ENCODE measurements at regions not wholly inside any gene's neighbourhood (a gene's known extent, or its start where the extent isn't known, plus 50 kb on each side); places are given as distances from the start of the nearest gene placed in this dataset.
A peak's percentile ranks its signal among the peaks of the same experiment; 100 is the strongest.

- no CpG with 5 or more reads among the region's 2 CpGs for WGBS (ENCODE audit: extremely low coverage, insufficient coverage, low lambda C conversion rate)
- Histone ChIP-seq H3K79me1 (ENCODE audit: low read length) (no peaks in the 10 kb centered on the region), H3K27me3 (ENCODE audit: insufficient read depth, low read length, poor library complexity) (no peaks in the 10 kb centered on the region), H3K4ac (ENCODE audit: low read depth, low read length) (no peak overlapping the region), H2BK5ac (ENCODE audit: low read length) (no peak overlapping the region), H4K5ac (ENCODE audit: low read length) (no peak overlapping the region), H3K4me2 (ENCODE audit: low read length) (no peak overlapping the region), H3K79me2 (ENCODE audit: control insufficient read depth, insufficient read depth, low read length) (no peaks in the 10 kb centered on the region), H3K56ac (ENCODE audit: low read length) (no peak overlapping the region), H4K8ac (ENCODE audit: low read depth, low read length) (no peak overlapping the region), H2AK5ac (ENCODE audit: low read length) (no peak overlapping the region), H3K36me3 (ENCODE audit: control insufficient read depth, insufficient read depth, low read length) (no peaks in the 10 kb centered on the region), H3K27ac (ENCODE audit: low read depth, low read length) (no peak overlapping the region), H2BK120ac (ENCODE audit: low read depth, low read length) (no peak overlapping the region), H3K9ac (ENCODE audit: low read length) (no peak overlapping the region), H2BK15ac (replicated peaks; ENCODE audit: low read depth) (no peak overlapping the region), H3K4me3 (ENCODE audit: low read length) (no peak overlapping the region), H3K4me1 (ENCODE audit: control insufficient read depth, low read depth, low read length) (no peaks in the 10 kb centered on the region), H3K23ac (ENCODE audit: low read length) (no peak overlapping the region), H3K18ac (ENCODE audit: low read length) (no peak overlapping the region)
- no peak for DNase-seq
Measured at GRCh38 chr7:109190766-109191398, 621.2 kb downstream of the DNAJB9 start.

DNA sequence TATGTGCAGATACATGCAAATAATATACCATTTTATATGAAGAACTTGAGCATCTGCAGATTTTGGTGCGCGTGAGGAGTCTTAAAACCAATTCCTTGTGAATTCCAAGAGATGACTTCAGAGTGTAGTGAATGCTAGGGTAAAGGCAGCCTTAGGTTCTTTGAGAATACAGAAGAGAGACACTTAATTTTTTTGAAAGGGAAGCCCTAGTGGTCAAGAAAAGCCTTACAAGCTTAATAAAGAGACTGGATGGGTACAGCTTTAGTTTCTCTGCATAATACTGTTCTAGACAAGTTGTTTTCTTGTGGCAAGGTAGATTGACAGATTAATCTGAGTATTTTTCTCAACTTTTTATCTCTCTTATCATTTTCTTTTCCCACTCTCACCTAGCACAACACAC lies 636.5 kb downstream of the DNAJB9 start:
- no peak overlapping the region for H2AK5ac ChIP-seq (ENCODE audit: low read length)
- H3K56ac ChIP-seq (ENCODE audit: low read length) = no peak overlapping the region
- peak; percentile 2 for DNase-seq
- no CpG with 5 or more reads among the region's 2 CpGs for WGBS (ENCODE audit: extremely low coverage, insufficient coverage, low lambda C conversion rate)
- H3K18ac ChIP-seq (ENCODE audit: low read length) = no peak overlapping the region
- no peak overlapping the region for H4K8ac ChIP-seq (ENCODE audit: low read depth, low read length)
- H3K23ac ChIP-seq (ENCODE audit: low read length) = no peak overlapping the region
- no peak overlapping the region for H2BK120ac ChIP-seq (ENCODE audit: low read depth, low read length)
- H3K4me1 ChIP-seq (ENCODE audit: control insufficient read depth, low read depth, low read length) = no peaks in the 10 kb centered on the region
- H3K27ac ChIP-seq (ENCODE audit: low read depth, low read length) = no peak overlapping the region
- H2BK15ac ChIP-seq (replicated peaks; ENCODE audit: low read depth) = no peak overlapping the region
- H3K9ac ChIP-seq (ENCODE audit: low read length) = no peak overlapping the region
- H3K79me1 ChIP-seq (ENCODE audit: low read length) = no peaks in the 10 kb centered on the region
- no peak overlapping the region for H3K4me3 ChIP-seq (ENCODE audit: low read length)
- H3K27me3 ChIP-seq (ENCODE audit: insufficient read depth, low read length, poor library complexity) = no peaks in the 10 kb centered on the region
- H3K4me2 ChIP-seq (ENCODE audit: low read length) = no peak overlapping the region
- no peak overlapping the region for H2BK5ac ChIP-seq (ENCODE audit: low read length)
- H3K4ac ChIP-seq (ENCODE audit: low read depth, low read length) = no peak overlapping the region
- H3K36me3 ChIP-seq (ENCODE audit: control insufficient read depth, insufficient read depth, low read length) = no peaks in the 10 kb centered on the region
- H3K79me2 ChIP-seq (ENCODE audit: control insufficient read depth, insufficient read depth, low read length) = no peaks in the 10 kb centered on the region
- no peak overlapping the region for H4K5ac ChIP-seq (ENCODE audit: low read length)

DNA sequence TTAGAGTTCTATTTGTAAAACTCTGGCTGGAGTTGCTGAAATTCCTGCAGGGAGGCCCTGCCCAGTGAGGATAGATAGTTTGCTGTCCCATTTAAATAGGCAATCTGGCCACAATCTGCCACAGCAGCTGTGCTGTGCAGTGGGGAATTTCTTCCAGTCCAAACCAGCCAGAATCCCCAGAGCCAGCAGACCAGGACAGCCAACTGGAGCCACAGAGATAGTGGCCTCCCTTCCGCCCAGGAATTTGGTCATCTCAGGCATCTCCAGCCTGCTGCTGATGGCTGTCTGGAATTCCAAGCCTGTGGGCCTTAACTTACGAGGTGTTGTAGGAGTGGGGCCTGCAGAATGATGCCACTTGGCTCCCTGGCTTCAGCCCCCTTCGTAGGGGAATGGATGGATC lies 643.4 kb downstream of the DNAJB9 start:
- no peak overlapping the region for H3K4me2 ChIP-seq (ENCODE audit: low read length)
- H2BK5ac ChIP-seq (ENCODE audit: low read length) = no peak overlapping the region
- no peak overlapping the region for H3K56ac ChIP-seq (ENCODE audit: low read length)
- no peak overlapping the region for H4K8ac ChIP-seq (ENCODE audit: low read depth, low read length)
- no peak overlapping the region for H4K5ac ChIP-seq (ENCODE audit: low read length)
- no peak overlapping the region for H2BK15ac ChIP-seq (replicated peaks; ENCODE audit: low read depth)
- no peak overlapping the region for H3K4ac ChIP-seq (ENCODE audit: low read depth, low read length)
- H3K9ac ChIP-seq (ENCODE audit: low read length) = no peak overlapping the region
- H3K4me3 ChIP-seq (ENCODE audit: low read length) = no peak overlapping the region
- H3K27ac ChIP-seq (ENCODE audit: low read depth, low read length) = no peak overlapping the region
- no peaks in the 10 kb centered on the region for H3K79me1 ChIP-seq (ENCODE audit: low read length)
- H3K4me1 ChIP-seq (ENCODE audit: control insufficient read depth, low read depth, low read length) = no peaks in the 10 kb centered on the region
- peak; percentile 66 for DNase-seq
- H3K79me2 ChIP-seq (ENCODE audit: control insufficient read depth, insufficient read depth, low read length) = no peaks in the 10 kb centered on the region
- H2AK5ac ChIP-seq (ENCODE audit: low read length) = no peak overlapping the region
- no peak overlapping the region for H3K18ac ChIP-seq (ENCODE audit: low read length)
- H2BK120ac ChIP-seq (ENCODE audit: low read depth, low read length) = no peak overlapping the region
- no peak overlapping the region for H3K23ac ChIP-seq (ENCODE audit: low read length)
- WGBS (ENCODE audit: extremely low coverage, insufficient coverage, low lambda C conversion rate) = no CpG with 5 or more reads among the region's 3 CpGs
- H3K36me3 ChIP-seq (ENCODE audit: control insufficient read depth, insufficient read depth, low read length) = no peaks in the 10 kb centered on the region
- no peaks in the 10 kb centered on the region for H3K27me3 ChIP-seq (ENCODE audit: insufficient read depth, low read length, poor library complexity)

GRCh38 chr7:109215341-109215740 lies 645.7 kb downstream of the DNAJB9 start:
- no peak for DNase-seq
- Histone ChIP-seq H4K5ac (ENCODE audit: low read length) (no peak overlapping the region), H2BK120ac (ENCODE audit: low read depth, low read length) (no peak overlapping the region), H3K79me2 (ENCODE audit: control insufficient read depth, insufficient read depth, low read length) (no peaks in the 10 kb centered on the region), H3K4me3 (ENCODE audit: low read length) (no peak overlapping the region), H2BK5ac (ENCODE audit: low read length) (no peak overlapping the region), H3K9ac (ENCODE audit: low read length) (no peak overlapping the region), H3K18ac (ENCODE audit: low read length) (no peak overlapping the region), H3K56ac (ENCODE audit: low read length) (no peak overlapping the region), H2AK5ac (ENCODE audit: low read length) (no peak overlapping the region), H3K23ac (ENCODE audit: low read length) (no peak overlapping the region), H3K36me3 (ENCODE audit: control insufficient read depth, insufficient read depth, low read length) (no peaks in the 10 kb centered on the region), H4K8ac (ENCODE audit: low read depth, low read length) (no peak overlapping the region), H3K4me2 (ENCODE audit: low read length) (no peak overlapping the region), H3K27me3 (ENCODE audit: insufficient read depth, low read length, poor library complexity) (no peaks in the 10 kb centered on the region), H3K79me1 (ENCODE audit: low read length) (no peaks in the 10 kb centered on the region), H2BK15ac (replicated peaks; ENCODE audit: low read depth) (no peak overlapping the region), H3K27ac (ENCODE audit: low read depth, low read length) (no peak overlapping the region), H3K4me1 (ENCODE audit: control insufficient read depth, low read depth, low read length) (no peaks in the 10 kb centered on the region), H3K4ac (ENCODE audit: low read depth, low read length) (no peak overlapping the region)
- no CpG with 5 or more reads among the region's 3 CpGs for WGBS (ENCODE audit: extremely low coverage, insufficient coverage, low lambda C conversion rate)

DNA sequence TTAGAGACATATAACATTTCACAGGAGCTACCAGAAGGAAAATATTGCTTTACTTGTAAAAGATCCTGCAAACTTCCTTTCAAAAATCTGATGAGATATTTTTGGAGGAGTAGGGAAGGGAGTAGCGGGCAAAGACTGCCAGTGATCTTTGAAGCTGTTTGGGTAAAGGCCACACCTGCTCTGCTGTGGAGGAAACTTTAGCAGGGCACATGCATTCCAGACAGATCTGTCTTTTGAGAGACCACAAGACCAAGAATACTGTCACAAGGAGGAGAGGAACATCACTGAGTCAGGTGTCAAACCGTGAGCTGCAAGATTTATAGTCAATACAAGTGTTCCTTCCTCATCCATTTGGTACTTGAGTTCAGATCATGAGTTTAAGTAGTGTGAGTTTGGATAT lies 654.4 kb downstream of the DNAJB9 start:
- H3K18ac ChIP-seq (ENCODE audit: low read length) = no peak overlapping the region
- no CpG with 5 or more reads among the region's 2 CpGs for WGBS (ENCODE audit: extremely low coverage, insufficient coverage, low lambda C conversion rate)
- H4K8ac ChIP-seq (ENCODE audit: low read depth, low read length) = no peak overlapping the region
- no peaks in the 10 kb centered on the region for H3K79me1 ChIP-seq (ENCODE audit: low read length)
- H3K4me3 ChIP-seq (ENCODE audit: low read length) = no peak overlapping the region
- H3K23ac ChIP-seq (ENCODE audit: low read length) = no peak overlapping the region
- no peak overlapping the region for H3K9ac ChIP-seq (ENCODE audit: low read length)
- no peaks in the 10 kb centered on the region for H3K79me2 ChIP-seq (ENCODE audit: control insufficient read depth, insufficient read depth, low read length)
- no peaks in the 10 kb centered on the region for H3K36me3 ChIP-seq (ENCODE audit: control insufficient read depth, insufficient read depth, low read length)
- no peak overlapping the region for H2BK120ac ChIP-seq (ENCODE audit: low read depth, low read length)
- H3K4ac ChIP-seq (ENCODE audit: low read depth, low read length) = no peak overlapping the region
- H2BK5ac ChIP-seq (ENCODE audit: low read length) = no peak overlapping the region
- no peak overlapping the region for H2BK15ac ChIP-seq (replicated peaks; ENCODE audit: low read depth)
- no peak overlapping the region for H3K56ac ChIP-seq (ENCODE audit: low read length)
- H4K5ac ChIP-seq (ENCODE audit: low read length) = no peak overlapping the region
- no peak overlapping the region for H3K4me2 ChIP-seq (ENCODE audit: low read length)
- H2AK5ac ChIP-seq (ENCODE audit: low read length) = no peak overlapping the region
- H3K4me1 ChIP-seq (ENCODE audit: control insufficient read depth, low read depth, low read length) = no peaks in the 10 kb centered on the region
- DNase-seq = no peak
- H3K27me3 ChIP-seq (ENCODE audit: insufficient read depth, low read length, poor library complexity) = no peaks in the 10 kb centered on the region
- H3K27ac ChIP-seq (ENCODE audit: low read depth, low read length) = no peak overlapping the region

GRCh38 chr7:109226699-109227098 lies 657.0 kb downstream of the DNAJB9 start:
- no peak overlapping the region for H3K56ac ChIP-seq (ENCODE audit: low read length)
- no peak overlapping the region for H4K5ac ChIP-seq (ENCODE audit: low read length)
- no peak overlapping the region for H2BK5ac ChIP-seq (ENCODE audit: low read length)
- H3K23ac ChIP-seq (ENCODE audit: low read length) = no peak overlapping the region
- H3K4me2 ChIP-seq (ENCODE audit: low read length) = no peak overlapping the region
- no peak overlapping the region for H3K4ac ChIP-seq (ENCODE audit: low read depth, low read length)
- no peak for DNase-seq
- H3K9ac ChIP-seq (ENCODE audit: low read length) = no peak overlapping the region
- H3K27me3 ChIP-seq (ENCODE audit: insufficient read depth, low read length, poor library complexity) = no peaks in the 10 kb centered on the region
- no CpG with 5 or more reads among the region's 1 CpG for WGBS (ENCODE audit: extremely low coverage, insufficient coverage, low lambda C conversion rate)
- no peak overlapping the region for H4K8ac ChIP-seq (ENCODE audit: low read depth, low read length)
- H2AK5ac ChIP-seq (ENCODE audit: low read length) = no peak overlapping the region
- H3K27ac ChIP-seq (ENCODE audit: low read depth, low read length) = no peak overlapping the region
- H3K4me3 ChIP-seq (ENCODE audit: low read length) = no peak overlapping the region
- H2BK120ac ChIP-seq (ENCODE audit: low read depth, low read length) = no peak overlapping the region
- no peak overlapping the region for H3K18ac ChIP-seq (ENCODE audit: low read length)
- H3K36me3 ChIP-seq (ENCODE audit: control insufficient read depth, insufficient read depth, low read length) = no peaks in the 10 kb centered on the region
- no peaks in the 10 kb centered on the region for H3K79me2 ChIP-seq (ENCODE audit: control insufficient read depth, insufficient read depth, low read length)
- H3K4me1 ChIP-seq (ENCODE audit: control insufficient read depth, low read depth, low read length) = no peaks in the 10 kb centered on the region
- H2BK15ac ChIP-seq (replicated peaks; ENCODE audit: low read depth) = no peak overlapping the region
- no peaks in the 10 kb centered on the region for H3K79me1 ChIP-seq (ENCODE audit: low read length)

Data from mesendoderm (in vitro differentiated cells).